Esophagus (tissue), 2 donors: ENCODE measurements at regions not wholly inside any gene's neighbourhood (a gene's known extent, or its start where the extent isn't known, plus 50 kb on each side); places are given as distances from the start of the nearest gene placed in this dataset.
"Not testable (repeated sequence)": the region's sequence is repeated elsewhere in the genome, so short reads cannot be mapped to it uniquely, and the experiment has no call there.

ENCODE experiments used
- H3K27ac ChIP-seq, 2 donors: one replicate each; pipeline ENCODE4 v1.5.1; 2013; ENCODE audit warnings: low read depth in 2 of 2, mild to moderate bottlenecking in 2 of 2, inconsistent platforms in 1 of 2, low read length in 1 of 2, moderate library complexity in 1 of 2
- H3K27me3 ChIP-seq, 2 donors: one replicate each; pipeline ENCODE4 v1.6.1; 2013; ENCODE audit warnings: low read length in 2 of 2, control low read depth in 1 of 2, mild to moderate bottlenecking in 1 of 2; ENCODE audit not compliant: insufficient read depth in 2 of 2, control insufficient read depth in 1 of 2
- H3K36me3 ChIP-seq, 2 donors: one replicate each; pipeline ENCODE4 v1.6.1; 2013; ENCODE audit warnings: low read length in 1 of 2; ENCODE audit not compliant: control insufficient read depth in 2 of 2, insufficient read depth in 2 of 2
- H3K4me1 ChIP-seq, 2 donors: one replicate each; pipeline ENCODE4 v1.6.1; 2013; ENCODE audit warnings: low read length in 1 of 2; ENCODE audit not compliant: control insufficient read depth in 2 of 2, insufficient read depth in 2 of 2
- H3K4me3 ChIP-seq, 2 donors: one replicate each; pipeline ENCODE4 v1.5.1; 2013; ENCODE audit warnings: low read length in 2 of 2, mild to moderate bottlenecking in 2 of 2, low read depth in 1 of 2, moderate library complexity in 1 of 2
- H3K9me3 ChIP-seq, 2 donors: one replicate each; pipeline ENCODE4 v1.6.1; 2013; ENCODE audit warnings: mild to moderate bottlenecking in 2 of 2, low read depth in 1 of 2, low read length in 1 of 2, moderate library complexity in 1 of 2; ENCODE audit not compliant: control insufficient read depth in 2 of 2, insufficient read depth in 1 of 2
- WGBS, 2 donors: extraction: QIAGEN DNeasy Blood & Tissue Kit; methylation state at CpG; one replicate each; pipeline ENCODE4 v1.1.7; 2013; 5-methylcytosine and 5-hydroxymethylcytosine counted together
- donor health status: healthy with polysubstance abuse.
- donor health status: Bipolar disorder and iron deficiency.

- Histone ChIP-seq H3K27me3 (no peaks in the 10 kb centered on the region), H3K36me3 (no peaks in the 10 kb centered on the region), H3K4me1 (peaks cover 0 to 2% of the 10 kb centered on the region in 2 donors), H3K27ac (no peak overlapping the region), H3K4me3 (no peak overlapping the region), H3K9me3 (no peaks in the 10 kb centered on the region)
- WGBS, 2 donors, result 83 to 87% methylated on average over 5 of the region's 5 CpGs
These were observed 68.0 kb downstream of the TEX35 start for GRCh38 chr1:178580876-178581275.

DNA sequence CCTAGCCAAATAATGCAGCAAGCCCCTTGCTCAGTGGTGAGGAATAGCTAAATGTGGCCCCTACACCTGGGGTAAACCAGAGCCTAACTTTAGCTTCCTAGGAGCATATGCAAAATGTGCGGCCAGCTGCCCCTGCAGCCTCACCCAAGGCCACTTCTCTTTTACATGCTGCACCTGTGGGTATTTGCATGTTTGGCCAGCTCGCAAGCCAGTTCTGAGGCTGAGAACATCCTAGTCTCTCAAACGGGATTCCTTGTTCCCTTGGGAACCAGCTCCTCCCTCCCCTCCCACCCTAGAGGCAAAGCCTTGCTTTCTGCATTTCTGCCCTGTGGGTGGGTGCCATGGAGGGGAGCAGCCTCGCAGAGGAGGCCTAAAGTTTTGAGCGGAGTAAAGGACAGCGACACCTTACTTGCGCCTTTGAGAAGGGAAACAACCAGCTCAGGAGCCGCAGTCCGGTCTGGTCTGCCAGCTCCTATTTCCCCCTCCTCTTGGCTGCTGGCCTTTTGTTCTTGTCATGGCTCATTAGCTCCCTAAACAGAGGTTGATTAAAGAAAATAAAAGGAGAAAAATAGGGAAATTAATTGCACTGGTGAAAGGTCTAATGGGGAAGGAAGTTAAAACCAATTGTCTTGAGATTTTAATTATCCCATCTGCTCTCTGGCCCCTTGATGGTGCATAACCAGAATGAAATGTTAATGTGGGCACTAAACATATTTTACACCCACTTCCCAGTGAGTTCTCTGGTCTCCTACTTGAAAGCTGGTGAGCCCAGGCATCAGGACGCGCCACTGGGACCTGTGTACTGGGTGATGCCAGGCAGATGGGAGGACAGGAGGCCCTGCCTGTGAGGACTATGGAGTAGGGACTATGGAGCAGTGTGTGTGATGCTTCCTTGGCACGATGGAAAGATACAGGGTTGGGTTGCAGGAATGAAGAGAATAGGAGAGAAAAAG is 68.7 kb downstream of the TEX35 start:
- H3K36me3 ChIP-seq, result no peaks in the 10 kb centered on the region
- WGBS, 2 donors, result 58 to 63% methylated on average over 12 of the region's 12 CpGs
- H3K4me3 ChIP-seq, result no peak overlapping the region
- peaks cover 0 to 2% of the 10 kb centered on the region in 2 donors for H3K4me1 ChIP-seq
- no peaks in the 10 kb centered on the region for H3K27me3 ChIP-seq
- H3K27ac ChIP-seq, result no peak overlapping the region
- H3K9me3 ChIP-seq, result no peaks in the 10 kb centered on the region

- Histone ChIP-seq H3K27me3 (no peaks in the 10 kb centered on the region), H3K36me3 (no peaks in the 10 kb centered on the region), H3K9me3 (no peaks in the 10 kb centered on the region), H3K27ac (no peak overlapping the region), H3K4me1 (no peaks in the 10 kb centered on the region), H3K4me3 (no peak overlapping the region)
- WGBS, 2 donors, result 91 to 95% methylated on average over 5 of the region's 5 CpGs
These were observed 74.2 kb downstream of the TEX35 start for GRCh38 chr1:178587096-178587495.

GRCh38 chr1:178587975-178588374 is 75.1 kb downstream of the TEX35 start:
- Histone ChIP-seq H3K36me3 (no peaks in the 10 kb centered on the region), H3K27me3 (no peaks in the 10 kb centered on the region), H3K4me3 (no peak overlapping the region), H3K9me3 (no peaks in the 10 kb centered on the region), H3K4me1 (no peaks in the 10 kb centered on the region), H3K27ac (no peak overlapping the region)
- WGBS, 2 donors, result 76 to 83% methylated on average over 4 of the region's 4 CpGs

- H3K36me3 ChIP-seq, H3K27ac ChIP-seq, H3K4me1 ChIP-seq, H3K4me3 ChIP-seq, H3K9me3 ChIP-seq, H3K27me3 ChIP-seq: not testable (repeated sequence)
- WGBS, 2 donors, result 59 to 69% methylated on average over 3 of the region's 3 CpGs
These were observed 76.1 kb downstream of the TEX35 start for GRCh38 chr1:178589042-178589441.

- not testable (repeated sequence) for H3K27ac ChIP-seq
These were observed 78.9 kb downstream of the TEX35 start for GRCh38 chr1:178591811-178592210.

DNA sequence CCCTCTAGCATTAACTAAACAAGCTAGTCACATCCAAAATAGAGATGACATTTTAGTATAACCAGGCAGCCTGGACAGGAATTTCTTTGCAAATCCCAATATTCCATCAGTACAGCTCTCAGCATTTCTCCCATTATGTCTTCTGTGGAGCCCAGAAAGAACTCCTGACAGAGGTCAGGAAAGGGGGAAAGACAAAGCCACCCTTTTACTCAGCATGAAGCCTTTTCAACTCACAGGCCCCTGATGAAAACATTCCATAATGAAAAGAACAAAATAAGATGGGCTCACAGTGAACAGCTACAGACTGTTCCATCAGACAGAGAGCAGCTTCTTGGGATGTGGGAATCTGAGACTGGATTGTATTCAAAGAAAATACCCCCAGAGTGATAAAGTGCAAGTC is 80.6 kb downstream of the TEX35 start:
- H3K36me3 ChIP-seq, result no peaks in the 10 kb centered on the region
- H3K4me3 ChIP-seq, result no peak overlapping the region
- H3K9me3 ChIP-seq, result no peaks in the 10 kb centered on the region
- no peak overlapping the region for H3K27ac ChIP-seq
- H3K4me1 ChIP-seq, result no peaks in the 10 kb centered on the region
- no peaks in the 10 kb centered on the region for H3K27me3 ChIP-seq

More at GRCh38 chr1:178591811-178592210, 78.9 kb downstream of the TEX35 start:
- not testable (repeated sequence) for H3K4me3 ChIP-seq, H3K36me3 ChIP-seq, H3K9me3 ChIP-seq, H3K4me1 ChIP-seq, H3K27me3 ChIP-seq
- WGBS, 2 donors, result 67 to 71% methylated on average over 1 of the region's 1 CpG

DNA sequence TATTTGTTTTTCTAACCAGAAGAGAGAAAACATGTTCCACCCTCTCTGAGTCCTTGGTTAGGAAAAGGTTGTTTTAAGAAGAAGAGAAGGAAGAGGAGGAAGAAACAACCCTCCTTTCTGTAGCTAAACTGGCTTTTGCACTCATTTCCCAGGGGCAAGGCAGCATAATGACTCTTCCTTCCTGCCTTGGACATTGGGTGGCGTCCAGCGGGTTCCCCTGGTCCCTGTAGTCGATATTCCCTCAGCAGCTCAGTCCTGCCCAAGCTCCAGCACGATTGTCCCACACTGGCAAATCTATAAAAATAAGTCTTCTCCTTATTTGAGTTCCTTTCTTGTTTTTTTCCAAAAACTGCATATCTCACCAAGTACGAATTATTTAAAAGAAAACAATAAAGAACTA is 81.2 kb downstream of the TEX35 start:
- Histone ChIP-seq H3K36me3 (no peaks in the 10 kb centered on the region), H3K27ac (no peak overlapping the region), H3K9me3 (no peaks in the 10 kb centered on the region), H3K4me3 (no peak overlapping the region), H3K27me3 (no peaks in the 10 kb centered on the region), H3K4me1 (no peaks in the 10 kb centered on the region)
- WGBS, 2 donors, result 76 to 82% methylated on average over 5 of the region's 5 CpGs

DNA sequence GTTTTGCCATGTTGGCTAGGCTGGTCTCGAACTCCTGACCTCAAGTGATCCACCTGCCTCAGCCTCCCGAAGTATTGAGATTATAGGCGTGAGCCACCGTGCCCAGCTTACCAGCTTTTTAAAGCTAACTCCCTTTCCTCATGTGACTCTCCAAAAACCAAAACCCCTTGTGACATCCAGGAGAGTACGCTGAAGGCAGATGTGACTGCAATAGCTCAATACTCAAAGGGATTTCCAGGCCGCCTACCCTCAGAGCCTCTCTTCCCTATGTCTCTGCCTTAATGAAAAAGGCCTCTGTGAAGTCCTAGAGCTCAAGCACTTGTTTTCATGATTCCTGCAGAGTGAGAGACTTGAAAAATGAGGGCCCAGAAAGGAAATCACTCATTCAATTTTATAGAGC is 82.6 kb downstream of the TEX35 start:
- H3K27ac ChIP-seq, result no peak overlapping the region
- no peak overlapping the region for H3K4me3 ChIP-seq
- H3K36me3 ChIP-seq, result no peaks in the 10 kb centered on the region
- 95 to 98% methylated on average over 6 of the region's 6 CpGs for WGBS, 2 donors
- H3K27me3 ChIP-seq, result no peaks in the 10 kb centered on the region
- H3K4me1 ChIP-seq, result no peaks in the 10 kb centered on the region
- no peaks in the 10 kb centered on the region for H3K9me3 ChIP-seq

DNA sequence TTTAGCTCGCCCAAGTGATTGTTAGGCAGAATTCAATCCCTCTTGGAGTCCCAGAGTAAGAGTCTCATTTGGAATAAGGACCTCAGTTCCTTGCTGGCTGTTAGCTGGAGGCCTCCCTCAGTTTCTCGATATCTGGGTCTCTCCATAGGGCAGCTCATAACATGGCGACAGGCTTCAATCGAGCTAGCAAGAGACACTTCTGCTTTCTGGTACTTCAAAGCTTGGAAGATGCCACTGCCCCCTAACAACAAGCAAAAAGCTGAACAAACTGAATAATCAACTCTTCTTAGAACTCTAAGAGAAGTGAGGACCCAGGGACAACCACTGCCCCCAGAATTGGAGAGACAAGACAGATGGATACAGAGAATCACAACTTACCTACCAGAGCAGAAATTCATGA is 86.2 kb downstream of the TEX35 start:
- Histone ChIP-seq H3K27me3 (no peaks in the 10 kb centered on the region), H3K4me1 (no peaks in the 10 kb centered on the region), H3K9me3 (no peaks in the 10 kb centered on the region), H3K36me3 (no peaks in the 10 kb centered on the region), H3K27ac (no peak overlapping the region), H3K4me3 (no peak overlapping the region)
- WGBS, 2 donors, result 91 to 92% methylated on average over 4 of the region's 4 CpGs
